H9 (cell line): ENCODE measurements at regions not wholly inside any gene's neighbourhood (a gene's known extent, or its start where the extent isn't known, plus 50 kb on each side); places are given as distances from the start of the nearest gene placed in this dataset.
"Not testable (repeated sequence)": the region's sequence is repeated elsewhere in the genome, so short reads cannot be mapped to it uniquely, and the experiment has no call there.

Source experiments
- DNase-seq: peaks from one replicate; pipeline ENCODE4 v3.0.0-alpha.2; 2017
- H2AFZ ChIP-seq: one replicate; pipeline ENCODE4 v1.6.1; 2013; ENCODE audit warnings: mild to moderate bottlenecking, low read length, control low read depth, moderate library complexity
- H2AK5ac ChIP-seq: 2 replicates; pipeline ENCODE4 v1.6.1; 2013; ENCODE audit warnings: low read length, control low read depth, mixed read lengths; ENCODE audit not compliant: insufficient read length
- H2BK120ac ChIP-seq: one replicate; pipeline ENCODE4 v1.6.1; 2013; ENCODE audit warnings: low read depth, mild to moderate bottlenecking, low read length, control low read depth, inconsistent platforms; ENCODE audit not compliant: poor library complexity, severe bottlenecking
- H2BK12ac ChIP-seq: 2 replicates; pipeline ENCODE4 v1.6.1; 2013; ENCODE audit warnings: low read length, control low read depth, mixed read lengths, low read depth; ENCODE audit not compliant: insufficient read length
- H2BK15ac ChIP-seq: 2 replicates; pipeline ENCODE4 v1.6.1; 2013; ENCODE audit warnings: low read depth, low read length, control low read depth
- H2BK20ac ChIP-seq: one replicate; pipeline ENCODE4 v1.6.1; 2013; ENCODE audit warnings: low read depth, mild to moderate bottlenecking, low read length, control low read depth, inconsistent platforms; ENCODE audit not compliant: poor library complexity, severe bottlenecking
- H2BK5ac ChIP-seq: 2 replicates; pipeline ENCODE4 v1.6.1; 2013; ENCODE audit warnings: low read length, control low read depth, mixed read lengths; ENCODE audit not compliant: insufficient read length
- H3K14ac ChIP-seq: 2 replicates; pipeline ENCODE4 v1.6.1; 2013; ENCODE audit warnings: low read length, control low read depth; ENCODE audit not compliant: insufficient read depth
- H3K18ac ChIP-seq: 2 replicates; pipeline ENCODE4 v1.6.1; 2013; ENCODE audit warnings: low read depth, mild to moderate bottlenecking, mixed read lengths, low read length, control low read depth; ENCODE audit not compliant: insufficient read length
- H3K23ac ChIP-seq: 2 replicates; pipeline ENCODE4 v1.6.1; 2013; ENCODE audit warnings: low read length, control low read depth, mixed read lengths, low read depth; ENCODE audit not compliant: insufficient read length
- H3K23me2 ChIP-seq: 2 replicates; pipeline ENCODE4 v1.6.1; 2013; ENCODE audit warnings: low read depth, mild to moderate bottlenecking, mixed read lengths, low read length, control low read depth; ENCODE audit not compliant: insufficient read length, poor library complexity, severe bottlenecking
- H3K27ac ChIP-seq: 2 replicates; pipeline ENCODE4 v1.5.1; 2013; ENCODE audit warnings: low read length, control low read depth, mixed read lengths, low read depth; ENCODE audit not compliant: insufficient read length
- H3K27me3 ChIP-seq: 2 replicates; pipeline ENCODE4 v1.6.1; 2013; ENCODE audit warnings: low read length, control low read depth, inconsistent platforms; ENCODE audit not compliant: insufficient read depth
- H3K4ac ChIP-seq: 2 replicates; pipeline ENCODE4 v1.6.1; 2013; ENCODE audit warnings: low read depth, mild to moderate bottlenecking, control low read depth, inconsistent platforms, low read length, moderate library complexity
- H3K4me1 ChIP-seq: 2 replicates; pipeline ENCODE4 v1.6.1; 2013; ENCODE audit warnings: low read length, control low read depth, inconsistent platforms; ENCODE audit not compliant: insufficient read depth
- H3K4me2 ChIP-seq: 2 replicates; pipeline ENCODE4 v1.6.1; 2013; ENCODE audit warnings: low read length, control low read depth, mixed read lengths; ENCODE audit not compliant: insufficient read length, insufficient read depth
- H3K56ac ChIP-seq: 2 replicates; pipeline ENCODE4 v1.6.1; 2013; ENCODE audit warnings: low read depth, mild to moderate bottlenecking, mixed read lengths, low read length, control low read depth; ENCODE audit not compliant: insufficient read length
- H3K79me1 ChIP-seq: 2 replicates; pipeline ENCODE4 v1.6.1; 2013; ENCODE audit warnings: low read depth, mild to moderate bottlenecking, moderate library complexity, low read length, control low read depth, inconsistent platforms; ENCODE audit not compliant: insufficient read depth, poor library complexity, severe bottlenecking
- H3K79me2 ChIP-seq: 2 replicates; pipeline ENCODE4 v1.6.1; 2013; ENCODE audit warnings: low read length, control low read depth, inconsistent platforms; ENCODE audit not compliant: insufficient read depth
- H3K9ac ChIP-seq: 2 replicates; pipeline ENCODE4 v1.6.1; 2013; ENCODE audit warnings: low read length, control low read depth, mixed read lengths; ENCODE audit not compliant: insufficient read length; ENCODE audit errors: extremely low read depth
- H3K9me3 ChIP-seq: one replicate; pipeline ENCODE4 v1.6.1; 2013; ENCODE audit warnings: low read depth, low read length, inconsistent platforms; ENCODE audit not compliant: control insufficient read depth
- H3T11ph ChIP-seq: one replicate; pipeline ENCODE4 v1.6.1; 2013; ENCODE audit warnings: mild to moderate bottlenecking, low read length, control low read depth, inconsistent platforms
- H4K20me1 ChIP-seq: one replicate; pipeline ENCODE4 v1.6.1; 2013; ENCODE audit not compliant: control insufficient read depth, insufficient read length, insufficient read depth
- H4K5ac ChIP-seq: 2 replicates; pipeline ENCODE4 v1.6.1; 2013; ENCODE audit warnings: low read depth, mild to moderate bottlenecking, mixed read lengths, low read length, control low read depth; ENCODE audit not compliant: insufficient read length
- H4K8ac ChIP-seq: replicated peaks from 2 replicates; pipeline ENCODE4 v1.6.1; 2013; ENCODE audit warnings: low read length, control low read depth, mixed read lengths, low read depth; ENCODE audit not compliant: insufficient read length
- H4K91ac ChIP-seq: 2 replicates; pipeline ENCODE4 v1.6.1; 2013; ENCODE audit warnings: low read depth, mild to moderate bottlenecking, moderate library complexity, mixed read lengths, low read length, control low read depth; ENCODE audit not compliant: insufficient read length
- H3K27ac Mint-ChIP-seq, 3 experiments: 2 replicates in 2 of 3; 3 replicates in 1 of 3; pipeline ENCODE4 v1.8.0; 2020 to 2021; ENCODE audit warnings: mixed read lengths in 3 of 3, mild to moderate bottlenecking in 1 of 3, moderate library complexity in 1 of 3
- H3K27me3 Mint-ChIP-seq: 2 replicates; pipeline ENCODE4 v1.8.0; 2021; ENCODE audit warnings: low read depth, mild to moderate bottlenecking, moderate library complexity, mixed read lengths
- H3K36me3 Mint-ChIP-seq, 3 experiments: 2 replicates in 2 of 3; 3 replicates in 1 of 3; pipeline ENCODE4 v1.8.0; 2020 to 2021; ENCODE audit warnings: low read depth in 3 of 3, mixed read lengths in 3 of 3; ENCODE audit not compliant: insufficient read depth in 1 of 3
- H3K4me1 Mint-ChIP-seq, 2 experiments: 2 replicates each; pipeline ENCODE4 v1.8.0; 2020; ENCODE audit warnings: mixed read lengths in 2 of 2
- H3K4me3 Mint-ChIP-seq, 2 experiments: 2 replicates in 1 of 2; 3 replicates in 1 of 2; pipeline ENCODE4 v1.8.0; 2020 to 2021; ENCODE audit warnings: mild to moderate bottlenecking in 2 of 2, mixed read lengths in 2 of 2, moderate library complexity in 1 of 2
- H3K9me3 Mint-ChIP-seq, 2 experiments: 2 replicates in 1 of 2; 3 replicates in 1 of 2; pipeline ENCODE4 v1.8.0; 2020; ENCODE audit warnings: mild to moderate bottlenecking in 2 of 2, mixed read lengths in 2 of 2, moderate library complexity in 1 of 2
- WGBS: extraction: QIAGEN DNeasy Blood & Tissue Kit; methylation state at CpG from one replicate; pipeline ENCODE4 v1.1.7; 2013; ENCODE audit warnings: missing lambda C conversion rate, low lambda C conversion rate, mixed read lengths; ENCODE audit not compliant: insufficient read length; ENCODE audit errors: extremely low coverage; 5-methylcytosine and 5-hydroxymethylcytosine counted together
- TF ChIP-seq, protein P1 (sequence below): fragments of 200-600 bp; sonication (generic); conservative IDR thresholded peaks from 3 replicates; pipeline ENCODE4 v1.8.0; 2021; ENCODE audit warnings: antibody characterized with exemption, mild to moderate bottlenecking

- peaks cover 6 to 11% of the 10 kb centered on the region in 2 experiments; a peak in 3 of 4 replicates for H3K4me1 Mint-ChIP-seq
- no peaks in the 10 kb centered on the region for H3K36me3 Mint-ChIP-seq
- DNase-seq, result no peak
- H3K27ac ChIP-seq, result no peak overlapping the region
- no peak overlapping the region for H4K91ac ChIP-seq
- H3K14ac ChIP-seq, result no peak overlapping the region
- H3K9ac ChIP-seq, result no peak overlapping the region
- H3K9me3 Mint-ChIP-seq, result no peaks in the 10 kb centered on the region
- WGBS, result no CpG with 5 or more reads among the region's 5 CpGs
- no peak overlapping the region for H3K23ac ChIP-seq
- no peaks in the 10 kb centered on the region for H3K4me1 ChIP-seq
- H2AFZ ChIP-seq, result no peak overlapping the region
- H3K23me2 ChIP-seq, result no peaks in the 10 kb centered on the region
- no peak overlapping the region for H4K5ac ChIP-seq
- H3T11ph ChIP-seq, result no peak overlapping the region
- no peak overlapping the region for H3K56ac ChIP-seq
- H2BK15ac ChIP-seq, result no peak overlapping the region
- H4K8ac ChIP-seq, result no peak overlapping the region
- H3K27me3 ChIP-seq, result no peaks in the 10 kb centered on the region
- no peak overlapping the region for H3K27ac Mint-ChIP-seq
- H2BK120ac ChIP-seq, result no peak overlapping the region
- no peaks in the 10 kb centered on the region for H3K9me3 ChIP-seq
- H3K27me3 Mint-ChIP-seq, result peaks cover 1% of the 10 kb centered on the region; the same call in 1 of the 2 replicates
- no peak overlapping the region for H3K4me3 Mint-ChIP-seq
- H2BK5ac ChIP-seq, result no peak overlapping the region
- H3K18ac ChIP-seq, result no peak overlapping the region
- no peak overlapping the region for H3K4ac ChIP-seq
- no peaks in the 10 kb centered on the region for H4K20me1 ChIP-seq
- H3K79me2 ChIP-seq, result no peaks in the 10 kb centered on the region
- H3K4me2 ChIP-seq, result no peak overlapping the region
- no peak overlapping the region for H2AK5ac ChIP-seq
- TF ChIP-seq, protein P1, sequence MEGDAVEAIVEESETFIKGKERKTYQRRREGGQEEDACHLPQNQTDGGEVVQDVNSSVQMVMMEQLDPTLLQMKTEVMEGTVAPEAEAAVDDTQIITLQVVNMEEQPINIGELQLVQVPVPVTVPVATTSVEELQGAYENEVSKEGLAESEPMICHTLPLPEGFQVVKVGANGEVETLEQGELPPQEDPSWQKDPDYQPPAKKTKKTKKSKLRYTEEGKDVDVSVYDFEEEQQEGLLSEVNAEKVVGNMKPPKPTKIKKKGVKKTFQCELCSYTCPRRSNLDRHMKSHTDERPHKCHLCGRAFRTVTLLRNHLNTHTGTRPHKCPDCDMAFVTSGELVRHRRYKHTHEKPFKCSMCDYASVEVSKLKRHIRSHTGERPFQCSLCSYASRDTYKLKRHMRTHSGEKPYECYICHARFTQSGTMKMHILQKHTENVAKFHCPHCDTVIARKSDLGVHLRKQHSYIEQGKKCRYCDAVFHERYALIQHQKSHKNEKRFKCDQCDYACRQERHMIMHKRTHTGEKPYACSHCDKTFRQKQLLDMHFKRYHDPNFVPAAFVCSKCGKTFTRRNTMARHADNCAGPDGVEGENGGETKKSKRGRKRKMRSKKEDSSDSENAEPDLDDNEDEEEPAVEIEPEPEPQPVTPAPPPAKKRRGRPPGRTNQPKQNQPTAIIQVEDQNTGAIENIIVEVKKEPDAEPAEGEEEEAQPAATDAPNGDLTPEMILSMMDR, result no peak
- no peak overlapping the region for H2BK20ac ChIP-seq
- no peaks in the 10 kb centered on the region for H3K79me1 ChIP-seq
- no peak overlapping the region for H2BK12ac ChIP-seq
Measured at GRCh38 chr11:90465553-90465952, 242.7 kb upstream of the CHORDC1 start.

GRCh38 chr11:90455347-90455920 lies 232.6 kb upstream of the CHORDC1 start:
- not testable (repeated sequence) for H3K36me3 Mint-ChIP-seq, H3K9ac ChIP-seq, H2BK12ac ChIP-seq, H3K4me2 ChIP-seq, H2BK5ac ChIP-seq, H2BK15ac ChIP-seq, H4K20me1 ChIP-seq, H3K14ac ChIP-seq, H3K79me2 ChIP-seq, H4K5ac ChIP-seq, H3K23me2 ChIP-seq, H3K27me3 Mint-ChIP-seq, H2AFZ ChIP-seq, H3K4me3 Mint-ChIP-seq, H3K56ac ChIP-seq, H3K4me1 ChIP-seq, H3T11ph ChIP-seq, H3K27me3 ChIP-seq, H2BK20ac ChIP-seq, H3K18ac ChIP-seq, H4K91ac ChIP-seq, H3K9me3 ChIP-seq, H2AK5ac ChIP-seq, H3K79me1 ChIP-seq, H4K8ac ChIP-seq, H2BK120ac ChIP-seq, H3K27ac Mint-ChIP-seq, DNase-seq, H3K9me3 Mint-ChIP-seq, H3K23ac ChIP-seq, H3K27ac ChIP-seq, H3K4ac ChIP-seq
- peaks cover 15 to 24% of the 10 kb centered on the region in 2 experiments for H3K4me1 Mint-ChIP-seq
- WGBS, result no CpG with 5 or more reads among the region's 6 CpGs
